HG03135 (cell line): ENCODE measurements at regions not wholly inside any gene's neighbourhood (a gene's known extent, or its start where the extent isn't known, plus 50 kb on each side); places are given as distances from the start of the nearest gene placed in this dataset.
A peak's percentile ranks its signal among the peaks of the same experiment; 100 is the strongest.

Experiments used
- ATAC-seq: cut with Tn5 transposase; IDR thresholded peaks from one replicate; pipeline ENCODE4 v1.9.1; 2021; ENCODE audit warnings: mild to moderate bottlenecking, moderate library complexity; ENCODE audit not compliant: unreplicated experiment

DNA sequence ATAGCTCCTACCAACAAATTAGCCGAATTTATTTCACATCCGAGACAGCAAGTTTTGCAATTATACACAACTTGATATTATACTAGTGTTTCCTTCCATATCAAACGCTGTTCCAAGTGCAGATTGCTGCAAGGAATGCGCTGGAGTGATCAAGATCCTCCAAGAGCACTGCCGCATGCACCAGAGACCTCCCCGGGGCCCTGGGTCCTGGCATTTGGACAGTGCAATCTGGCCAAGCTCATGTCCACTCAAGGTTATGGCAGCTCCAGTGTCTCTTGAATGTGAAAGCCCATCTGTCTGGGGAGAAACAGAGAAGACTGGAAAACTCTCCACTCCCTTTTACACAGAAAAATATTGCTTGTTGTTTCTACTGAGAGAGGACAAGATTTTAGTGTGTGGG, 111.9 kb downstream of the HSPH1 start:
- ATAC-seq, result no peak

- ATAC-seq, result no peak
Measured at GRCh38 chr13:31049083-31049482, 112.6 kb downstream of the HSPH1 start.

GRCh38 chr13:31048521-31048920, 113.2 kb downstream of the HSPH1 start:
- ATAC-seq, result no peak

- ATAC-seq, result no peak
Measured at GRCh38 chr13:31046711-31047279, 114.3 kb downstream of the TEX26 start.

DNA sequence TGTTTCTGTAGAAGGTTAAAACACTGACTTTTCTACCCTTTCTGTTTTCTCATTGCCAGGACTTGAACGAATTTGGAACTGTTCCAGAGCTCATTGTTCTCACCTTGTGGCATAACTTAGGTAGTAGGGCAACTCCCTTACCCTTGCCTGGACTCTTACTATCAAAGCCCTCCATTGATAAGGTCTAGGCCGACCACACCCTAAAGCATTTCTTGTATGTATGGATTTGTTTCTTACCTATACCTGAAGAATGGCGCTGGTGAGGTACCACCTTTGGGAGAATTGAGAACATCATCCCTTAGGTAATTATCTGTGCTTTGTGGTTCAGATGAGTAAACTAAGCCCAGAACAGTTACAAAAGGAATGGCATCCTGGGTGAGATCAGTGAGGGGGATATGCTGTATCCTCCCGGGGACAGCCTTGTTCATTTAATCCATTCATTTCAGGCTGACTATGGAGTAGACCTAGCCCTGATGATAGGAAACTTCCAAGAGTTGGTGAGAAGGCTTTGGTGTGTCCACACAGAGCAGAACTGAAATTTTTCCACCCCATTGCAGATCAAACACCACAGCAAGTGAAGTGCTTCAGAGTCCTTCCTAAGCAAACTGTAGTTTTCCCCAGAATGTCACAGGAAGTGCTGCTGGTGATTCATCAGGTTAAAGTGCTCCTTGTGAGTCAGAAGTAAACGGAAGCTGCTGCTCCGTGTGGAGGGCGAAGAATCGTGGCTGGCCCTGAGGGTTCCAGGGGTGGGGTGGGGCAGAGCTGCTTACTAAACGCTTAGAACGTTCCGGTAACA, 113.0 kb downstream of the TEX26 start:
- ATAC-seq, result no peak

DNA sequence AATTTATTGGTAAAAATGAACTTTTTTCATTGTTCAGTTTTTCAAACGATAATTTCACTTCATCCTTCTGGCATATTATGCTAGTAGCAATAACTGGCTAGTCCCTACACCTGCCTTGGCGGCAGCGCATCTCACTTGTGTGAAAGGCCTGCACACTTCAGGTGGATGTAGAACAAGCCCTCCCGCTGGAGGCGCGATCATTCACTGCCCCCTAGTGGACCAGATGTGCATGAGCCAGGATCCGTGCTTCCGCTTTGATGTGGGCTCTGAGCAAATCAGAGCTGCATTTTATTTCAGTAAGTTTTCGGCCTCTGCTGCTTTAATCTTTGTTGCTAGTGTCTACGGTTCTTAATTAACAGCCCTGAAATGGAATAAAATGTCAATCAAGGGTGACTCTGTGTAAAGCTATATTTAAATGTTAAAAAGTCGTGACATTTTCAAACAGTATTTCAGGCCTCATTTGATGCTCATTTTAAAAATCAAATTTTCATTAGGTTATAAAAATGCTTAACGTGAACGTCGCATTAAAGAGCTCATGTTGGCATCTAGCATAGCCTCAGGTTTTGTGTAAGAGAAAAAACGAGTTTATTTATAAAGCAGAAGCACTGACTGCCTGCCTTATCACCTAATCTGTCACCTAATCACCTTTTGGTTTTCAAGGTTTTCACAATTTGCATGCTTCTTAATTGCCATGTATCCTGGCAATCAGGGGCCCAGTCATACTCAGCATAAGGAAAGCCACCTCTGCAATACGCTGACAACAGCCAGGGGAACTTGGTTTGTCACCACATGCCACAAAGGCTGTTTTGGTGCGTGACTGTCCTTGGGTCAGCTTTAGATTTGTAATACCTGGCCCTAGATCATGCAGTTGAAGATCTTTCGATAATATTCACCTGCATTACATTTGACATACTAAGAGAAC, 112.2 kb downstream of the TEX26 start:
- ATAC-seq, result peak; percentile 86

- ATAC-seq, result peak; percentile 8
Measured at GRCh38 chr13:31043957-31044356, 111.5 kb downstream of the TEX26 start.

DNA sequence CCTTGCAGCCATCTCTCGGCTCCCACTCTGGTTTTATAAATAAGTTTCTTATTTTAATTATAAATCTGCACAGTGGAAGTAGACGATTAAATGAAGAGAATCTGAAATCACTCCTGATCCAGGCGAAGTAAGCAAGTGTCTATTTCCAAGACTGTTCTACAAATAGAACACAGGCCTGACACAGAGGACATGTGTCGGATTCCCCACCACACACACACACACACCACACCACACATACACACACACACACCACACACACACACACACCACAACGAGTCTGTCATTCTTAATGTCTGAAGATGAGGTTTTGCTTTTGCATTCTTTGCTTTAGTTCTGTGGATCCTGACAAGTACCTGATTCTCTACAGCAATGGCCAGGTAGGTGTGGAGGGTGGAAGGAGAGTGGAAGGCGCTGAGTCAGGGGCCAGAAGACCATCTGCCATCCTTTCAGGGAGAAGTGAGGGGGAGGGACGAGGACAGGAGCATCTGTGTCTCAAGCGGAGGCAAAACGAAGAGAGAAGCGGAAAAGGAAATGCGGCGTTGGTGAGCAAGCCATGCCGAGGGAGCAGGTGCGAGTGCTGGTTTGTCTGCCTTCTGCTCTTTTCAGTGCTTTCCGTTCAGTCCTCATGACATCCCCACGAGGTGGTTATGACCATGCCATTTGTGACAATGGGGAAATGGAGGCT, 110.2 kb downstream of the TEX26 start:
- no peak for ATAC-seq

DNA sequence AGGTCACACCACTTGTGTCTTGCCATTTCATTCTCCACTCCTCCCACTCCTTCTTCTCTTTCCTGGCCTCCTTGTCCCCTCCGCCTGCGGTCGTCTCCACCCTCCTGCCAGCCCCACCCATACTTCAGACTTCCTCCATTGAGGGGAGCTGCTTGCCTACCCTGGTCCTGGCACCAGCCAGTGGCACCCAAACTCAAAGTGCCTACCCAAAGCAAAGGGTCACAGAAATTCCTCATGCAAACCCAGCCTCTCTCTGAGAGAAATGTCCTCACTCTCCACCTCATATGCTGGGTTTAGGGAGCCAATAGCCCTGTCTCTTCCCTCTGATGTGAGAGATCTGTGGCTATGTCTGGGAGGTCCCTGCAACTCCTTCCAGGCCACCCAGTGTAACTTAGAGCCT, 109.6 kb downstream of the TEX26 start:
- ATAC-seq, result no peak

GRCh38 chr13:31038834-31039552, 106.5 kb downstream of the TEX26 start:
- ATAC-seq, result no peak

DNA sequence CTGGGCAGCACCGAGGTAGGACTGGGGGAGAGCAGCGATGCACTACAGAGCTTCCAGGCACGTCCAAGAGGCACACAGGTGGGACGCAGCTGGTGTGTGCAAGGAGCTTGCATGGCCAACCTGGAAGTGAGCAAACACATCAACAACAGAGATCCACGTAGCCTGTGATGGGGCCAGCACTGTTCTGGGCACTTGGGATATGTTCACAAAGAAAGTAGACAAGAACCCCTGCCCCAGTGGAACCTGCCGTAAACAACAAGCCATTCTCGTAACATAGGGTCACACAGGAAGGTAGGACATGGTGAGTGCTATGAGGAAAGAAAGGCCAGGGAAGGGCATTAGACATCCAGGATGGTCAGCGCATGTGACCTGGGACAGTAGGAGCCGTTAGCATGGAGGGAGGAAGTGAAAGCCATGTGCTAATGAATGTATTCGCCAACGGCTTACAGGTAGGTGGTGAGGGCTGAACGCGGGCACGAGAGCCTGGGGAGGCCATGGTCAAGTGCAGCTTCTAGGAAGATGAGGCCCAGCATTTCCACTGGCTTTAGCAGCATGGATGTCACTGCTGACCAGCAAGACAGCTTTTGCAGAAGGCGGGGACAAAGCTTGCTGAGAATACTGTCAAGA, 105.5 kb downstream of the TEX26 start:
- ATAC-seq, result no peak

DNA sequence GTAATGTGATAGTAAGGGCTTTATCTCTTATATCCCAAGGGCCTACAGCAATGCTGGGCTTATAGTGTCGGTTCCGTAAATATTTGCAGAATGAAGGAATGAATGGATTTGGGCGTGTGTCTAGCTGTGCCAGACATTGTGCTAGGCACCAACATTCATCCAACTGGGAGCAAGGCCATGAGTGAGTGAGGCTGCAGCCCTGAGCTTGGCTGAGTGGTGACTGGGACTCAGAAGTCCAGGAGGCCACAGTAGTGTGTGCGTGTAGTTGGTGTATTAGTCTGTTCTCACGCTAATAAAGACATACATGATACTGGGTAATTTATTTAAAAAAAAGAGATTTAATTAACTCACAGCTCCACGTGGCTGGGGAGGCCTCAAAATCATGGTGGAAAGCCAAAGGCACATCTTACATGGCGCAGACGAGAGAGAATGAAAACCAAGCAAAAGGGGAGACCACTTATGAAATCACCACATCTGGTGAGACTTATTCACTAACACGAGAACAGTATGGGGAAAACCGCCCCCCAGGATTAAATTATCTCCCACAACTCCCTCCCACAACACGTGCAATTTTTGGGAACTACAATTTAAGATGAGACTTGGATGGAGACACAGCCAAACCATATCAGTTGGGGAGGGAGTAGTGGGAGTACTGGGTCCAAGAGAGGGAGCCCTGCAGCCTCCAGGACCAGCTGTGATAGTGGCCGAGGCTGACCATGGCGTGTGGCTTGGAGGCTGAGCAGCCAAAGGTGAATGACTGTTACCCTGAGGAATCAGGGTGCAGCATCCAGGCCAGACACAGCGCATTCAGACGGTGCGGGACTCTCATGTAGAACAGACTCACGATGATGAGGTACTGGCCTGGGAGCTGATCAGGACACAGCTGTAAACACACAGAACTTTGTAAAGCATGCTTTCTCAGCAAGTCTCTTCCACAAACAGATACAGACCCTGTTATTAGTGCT, 104.6 kb downstream of the TEX26 start:
- ATAC-seq, result no peak

DNA sequence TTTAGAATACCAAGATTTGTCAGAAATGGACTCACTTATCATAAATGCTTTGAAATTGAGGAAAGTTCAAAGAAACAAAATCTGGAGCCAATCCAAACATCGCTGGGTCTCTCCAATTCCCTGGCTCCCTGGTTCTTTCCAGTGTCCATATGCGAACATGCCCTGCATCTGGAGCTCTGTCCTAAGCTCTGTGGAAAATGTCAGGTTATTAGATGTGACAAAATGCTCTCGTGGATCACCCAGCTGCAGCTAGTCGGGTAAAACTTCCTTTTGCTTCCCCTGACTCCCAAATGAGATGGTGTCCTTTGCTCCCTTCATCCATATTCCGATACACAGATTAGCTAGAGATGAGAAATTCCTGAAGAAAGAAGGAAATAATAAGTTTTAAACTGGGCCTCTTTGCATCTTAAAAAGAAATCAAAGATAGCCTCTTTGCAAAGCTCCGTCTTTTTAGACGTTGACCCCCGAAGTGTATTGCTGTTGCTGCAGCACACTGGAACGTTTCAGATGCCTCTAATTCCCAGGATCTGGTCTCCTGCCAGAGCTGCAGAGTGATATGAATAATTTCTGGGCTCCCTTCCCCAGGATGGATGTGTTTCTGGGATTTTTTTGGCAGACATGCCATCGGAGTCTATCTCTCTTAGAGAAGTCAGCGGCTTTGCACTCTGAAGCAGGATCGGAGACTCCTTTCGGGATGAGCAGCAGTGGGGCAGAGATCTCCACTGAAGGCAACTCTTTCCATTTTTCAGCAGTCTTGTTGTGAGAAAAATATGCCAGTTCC, 102.9 kb downstream of the TEX26 start:
- ATAC-seq, result no peak

DNA sequence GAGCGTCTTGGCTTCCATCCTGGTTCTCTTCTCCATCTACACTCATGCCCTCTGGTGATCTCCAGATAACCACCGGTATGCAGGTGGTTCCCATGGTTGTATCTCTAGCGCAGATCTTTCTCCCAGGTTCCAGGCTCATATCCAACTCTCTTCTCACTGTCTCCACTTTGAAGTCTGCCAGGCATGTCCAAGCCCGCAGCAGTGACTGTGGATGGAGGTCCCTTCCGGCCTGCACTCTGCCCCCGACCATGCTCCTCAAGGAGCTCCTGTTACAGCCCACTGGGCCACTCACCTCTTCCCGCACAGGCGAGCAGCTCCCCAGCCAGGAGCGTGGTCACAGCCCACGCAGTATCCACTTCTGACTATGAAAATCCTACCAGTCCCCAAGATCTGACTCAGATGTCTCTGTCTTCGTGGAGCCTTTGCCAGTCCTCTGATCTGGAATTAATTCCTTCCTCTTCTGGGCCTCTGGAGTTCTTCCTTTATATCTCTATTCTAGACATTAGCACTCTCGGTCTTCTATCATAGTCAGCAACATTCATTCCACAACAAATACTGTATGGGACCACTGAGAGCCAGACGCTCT, 100.2 kb downstream of the TEX26 start:
- no peak for ATAC-seq

GRCh38 chr13:31031482-31031881, 99.0 kb downstream of the TEX26 start:
- ATAC-seq, result no peak

DNA sequence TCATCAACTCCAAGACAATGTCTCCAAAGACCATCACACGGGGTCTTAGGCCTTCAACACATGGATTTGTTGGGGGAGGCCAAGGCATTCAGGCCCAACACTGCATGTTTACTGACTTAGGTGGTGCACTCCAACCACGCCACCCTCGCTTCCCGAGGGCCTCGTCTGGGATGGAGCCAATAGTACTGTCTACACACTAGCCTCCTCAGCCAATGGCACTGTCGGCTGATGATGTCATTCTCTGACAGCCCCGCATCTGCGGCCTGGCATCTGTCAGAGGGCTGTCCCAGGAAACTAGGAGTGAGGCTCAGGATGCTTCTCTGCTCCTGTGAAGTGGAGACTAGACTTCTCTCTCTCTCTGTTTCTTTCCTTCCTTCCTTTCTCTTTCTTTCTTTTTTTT, 96.6 kb downstream of the TEX26 start:
- no peak for ATAC-seq

DNA sequence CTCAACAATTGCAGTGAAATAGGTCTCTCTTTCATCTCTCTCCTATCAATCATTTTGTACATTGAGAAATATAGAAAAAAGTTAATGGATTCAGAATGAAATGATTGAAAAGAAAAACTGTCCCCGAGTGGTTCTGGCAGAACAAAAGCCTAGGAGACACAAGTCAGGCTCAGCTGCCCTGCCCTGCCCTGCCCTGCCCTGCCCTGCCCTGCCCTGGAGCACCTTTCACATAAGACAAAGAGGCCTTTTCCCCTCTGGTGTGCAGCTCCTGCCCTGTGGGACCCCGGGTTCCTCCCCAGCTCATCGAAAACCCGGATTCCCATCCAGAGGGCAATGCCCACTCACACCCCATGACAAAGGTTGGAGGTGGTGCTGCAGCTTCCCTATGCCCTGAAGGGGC, 94.7 kb downstream of the TEX26 start:
- no peak for ATAC-seq
